ENCODE measurements at regions not wholly inside any gene's neighbourhood (a gene's known extent, or its start where the extent isn't known, plus 50 kb on each side); places are given as distances from the start of the nearest gene placed in this dataset.

GRCh38 chr22:22404598-22405284, 103.8 kb downstream of the ZNF280B start:
- H3K27ac Mint-ChIP-seq = no peak overlapping the region
- no peaks in the 10 kb centered on the region for H3K9me3 Mint-ChIP-seq
- CTCF ChIA-PET = interaction anchor here (1.1 kb wide), 1 partner anchor 18 kb away, joined by 4 read pairs; no protein-coding TSS in a partner anchor
- DNase-seq = no peak
- no peaks in the 10 kb centered on the region for H3K36me3 Mint-ChIP-seq (ENCODE audit: low read depth)
- peaks cover 11% of the 10 kb centered on the region for H3K27me3 Mint-ChIP-seq (ENCODE audit: low read depth)
- H3K4me1 Mint-ChIP-seq (ENCODE audit: low read depth) = no peaks in the 10 kb centered on the region
- no peak overlapping the region for H3K4me3 Mint-ChIP-seq
- intact Hi-C loops (cut with micrococcal nuclease) = no loop called here

GRCh38 chr22:22406445-22407027, 102.0 kb downstream of the ZNF280B start:
- Mint-ChIP-seq H3K36me3 (ENCODE audit: low read depth) (no peaks in the 10 kb centered on the region), H3K9me3 (no peaks in the 10 kb centered on the region), H3K4me3 (no peak overlapping the region), H3K27ac (no peak overlapping the region), H3K27me3 (ENCODE audit: low read depth) (peaks cover 16% of the 10 kb centered on the region), H3K4me1 (ENCODE audit: low read depth) (no peaks in the 10 kb centered on the region)
- intact Hi-C loops (cut with micrococcal nuclease) = no loop called here
- CTCF ChIA-PET = interaction anchor here (1.0 kb wide), 1 partner anchor 9 kb away, joined by 3 read pairs; no protein-coding TSS in a partner anchor
- no peak for DNase-seq

GRCh38 chr22:22407061-22407460, 101.5 kb downstream of the ZNF280B start:
- intact Hi-C loops (cut with micrococcal nuclease) = no loop called here
- DNase-seq = no peak
- no peaks in the 10 kb centered on the region for H3K36me3 Mint-ChIP-seq (ENCODE audit: low read depth)
- CTCF ChIA-PET = no interaction called here
- no peaks in the 10 kb centered on the region for H3K9me3 Mint-ChIP-seq
- H3K27me3 Mint-ChIP-seq (ENCODE audit: low read depth) = peaks cover 16% of the 10 kb centered on the region
- H3K4me1 Mint-ChIP-seq (ENCODE audit: low read depth) = no peaks in the 10 kb centered on the region
- no peak overlapping the region for H3K4me3 Mint-ChIP-seq
- H3K27ac Mint-ChIP-seq = no peak overlapping the region

- H3K27me3 Mint-ChIP-seq (ENCODE audit: low read depth) = peaks cover 26% of the 10 kb centered on the region
- no peak overlapping the region for H3K27ac Mint-ChIP-seq
- intact Hi-C loops (cut with micrococcal nuclease) = no loop called here
- no peak for DNase-seq
- no peaks in the 10 kb centered on the region for H3K36me3 Mint-ChIP-seq (ENCODE audit: low read depth)
- CTCF ChIA-PET = interaction anchor here (1.4 kb wide), 1 partner anchor 54 kb away, joined by 4 read pairs; no protein-coding TSS in a partner anchor
- H3K9me3 Mint-ChIP-seq = no peaks in the 10 kb centered on the region
- no peak overlapping the region for H3K4me3 Mint-ChIP-seq
- H3K4me1 Mint-ChIP-seq (ENCODE audit: low read depth) = no peaks in the 10 kb centered on the region
Observed at GRCh38 chr22:22408269-22408668, 100.3 kb downstream of the ZNF280B start.

GRCh38 chr22:22408731-22409696, 99.5 kb downstream of the ZNF280B start:
- Mint-ChIP-seq H3K4me1 (ENCODE audit: low read depth) (no peaks in the 10 kb centered on the region), H3K4me3 (no peak overlapping the region), H3K27ac (no peak overlapping the region), H3K36me3 (ENCODE audit: low read depth) (no peaks in the 10 kb centered on the region), H3K9me3 (no peaks in the 10 kb centered on the region), H3K27me3 (ENCODE audit: low read depth) (peaks cover 26% of the 10 kb centered on the region)
- DNase-seq = peak; percentile 19
- intact Hi-C loops (cut with micrococcal nuclease) = no loop called here
- CTCF ChIA-PET = interaction anchor here (1.4 kb wide), 1 partner anchor 53 kb away, joined by 4 read pairs; no protein-coding TSS in a partner anchor

GRCh38 chr22:22410121-22410520, 98.4 kb downstream of the ZNF280B start:
- intact Hi-C loops (cut with micrococcal nuclease) = no loop called here
- CTCF ChIA-PET = no interaction called here
- DNase-seq = no peak

GRCh38 chr22:22410677-22411076, 97.9 kb downstream of the ZNF280B start:
- H3K9me3 Mint-ChIP-seq = no peaks in the 10 kb centered on the region
- DNase-seq = no peak
- H3K27ac Mint-ChIP-seq = no peak overlapping the region
- H3K4me1 Mint-ChIP-seq (ENCODE audit: low read depth) = no peaks in the 10 kb centered on the region
- no peak overlapping the region for H3K4me3 Mint-ChIP-seq
- intact Hi-C loops (cut with micrococcal nuclease) = no loop called here
- H3K27me3 Mint-ChIP-seq (ENCODE audit: low read depth) = peaks cover 37% of the 10 kb centered on the region
- H3K36me3 Mint-ChIP-seq (ENCODE audit: low read depth) = no peaks in the 10 kb centered on the region
- CTCF ChIA-PET = no interaction called here

More at GRCh38 chr22:22410121-22410520, 98.4 kb downstream of the ZNF280B start:
- H3K27me3 Mint-ChIP-seq (ENCODE audit: low read depth) = peaks cover 34% of the 10 kb centered on the region
- no peaks in the 10 kb centered on the region for H3K36me3 Mint-ChIP-seq (ENCODE audit: low read depth)
- H3K4me1 Mint-ChIP-seq (ENCODE audit: low read depth) = no peaks in the 10 kb centered on the region
- H3K4me3 Mint-ChIP-seq = no peak overlapping the region
- no peak overlapping the region for H3K27ac Mint-ChIP-seq
- H3K9me3 Mint-ChIP-seq = no peaks in the 10 kb centered on the region

- Mint-ChIP-seq H3K4me3 (no peak overlapping the region), H3K36me3 (ENCODE audit: low read depth) (no peaks in the 10 kb centered on the region), H3K9me3 (no peaks in the 10 kb centered on the region), H3K27ac (no peak overlapping the region), H3K27me3 (ENCODE audit: low read depth) (peaks cover 44% of the 10 kb centered on the region), H3K4me1 (ENCODE audit: low read depth) (no peaks in the 10 kb centered on the region)
- DNase-seq = no peak
- CTCF ChIA-PET = interaction anchor here (0.5 to 1.8 kb wide), 3 partner anchors 9 to 163 kb away, joined by 3 to 7 read pairs (median 3); no protein-coding TSS in a partner anchor
- intact Hi-C loops (cut with micrococcal nuclease) = no loop called here
Observed at GRCh38 chr22:22414266-22414665, 94.3 kb downstream of the ZNF280B start.

GRCh38 chr22:22417495-22418162, 90.9 kb downstream of the ZNF280B start:
- DNase-seq = no peak
- CTCF ChIA-PET = interaction anchor here (0.7 to 0.9 kb wide), 4 partner anchors 15 to 96 kb away, joined by 3 to 11 read pairs (median 4); no protein-coding TSS in a partner anchor
- no peaks in the 10 kb centered on the region for H3K36me3 Mint-ChIP-seq (ENCODE audit: low read depth)
- peaks cover 41% of the 10 kb centered on the region for H3K27me3 Mint-ChIP-seq (ENCODE audit: low read depth)
- H3K9me3 Mint-ChIP-seq = no peaks in the 10 kb centered on the region
- H3K27ac Mint-ChIP-seq = no peak overlapping the region
- no peak overlapping the region for H3K4me3 Mint-ChIP-seq
- intact Hi-C loops (cut with micrococcal nuclease) = no loop called here
- no peaks in the 10 kb centered on the region for H3K4me1 Mint-ChIP-seq (ENCODE audit: low read depth)

- CTCF ChIA-PET = interaction anchor here (0.7 to 0.9 kb wide), 4 partner anchors 15 to 97 kb away, joined by 3 to 11 read pairs (median 4); no protein-coding TSS in a partner anchor
- Mint-ChIP-seq H3K27ac (no peak overlapping the region), H3K9me3 (no peaks in the 10 kb centered on the region), H3K36me3 (ENCODE audit: low read depth) (no peaks in the 10 kb centered on the region), H3K4me1 (ENCODE audit: low read depth) (no peaks in the 10 kb centered on the region), H3K27me3 (ENCODE audit: low read depth) (peaks cover 35% of the 10 kb centered on the region), H3K4me3 (no peak overlapping the region)
- intact Hi-C loops (cut with micrococcal nuclease) = no loop called here
- DNase-seq = no peak
Observed at GRCh38 chr22:22418163-22418549, 90.4 kb downstream of the ZNF280B start.

- Mint-ChIP-seq H3K9me3 (no peaks in the 10 kb centered on the region), H3K4me1 (ENCODE audit: low read depth) (no peaks in the 10 kb centered on the region), H3K36me3 (ENCODE audit: low read depth) (no peaks in the 10 kb centered on the region), H3K4me3 (no peak overlapping the region), H3K27ac (no peak overlapping the region), H3K27me3 (ENCODE audit: low read depth) (peaks cover 35% of the 10 kb centered on the region)
- DNase-seq = no peak
- intact Hi-C loops (cut with micrococcal nuclease) = no loop called here
- CTCF ChIA-PET = no interaction called here
Observed at GRCh38 chr22:22418957-22419356, 89.6 kb downstream of the ZNF280B start.
